SW480 (cell line): ENCODE measurements at regions not wholly inside any gene's neighbourhood (a gene's known extent, or its start where the extent isn't known, plus 50 kb on each side); places are given as distances from the start of the nearest gene placed in this dataset.

Experiments
- DNase-seq: peaks from one replicate; pipeline ENCODE4 v3.0.0-alpha.2; 2016; ENCODE audit warnings: low spot score

DNA sequence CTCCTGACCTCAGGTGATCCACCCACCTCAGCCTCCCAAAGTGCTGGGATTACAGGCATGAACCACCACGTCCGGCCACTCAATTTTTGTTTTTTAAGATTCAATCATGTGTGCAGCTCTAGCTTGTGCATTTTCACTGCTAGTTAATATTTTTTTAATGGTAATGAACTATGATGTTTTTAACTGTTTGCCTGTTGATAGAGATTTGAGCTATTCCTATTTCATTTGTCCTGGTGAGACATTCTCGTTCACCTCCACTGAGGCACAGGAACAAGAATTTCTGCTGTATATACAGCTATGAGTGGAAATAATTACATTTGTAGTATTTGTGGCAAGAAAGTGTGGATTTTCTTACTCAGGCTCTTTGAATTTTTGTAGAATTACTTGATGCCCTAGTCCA lies 137.7 kb upstream of the MYOCD start:
- no peak for DNase-seq

DNA sequence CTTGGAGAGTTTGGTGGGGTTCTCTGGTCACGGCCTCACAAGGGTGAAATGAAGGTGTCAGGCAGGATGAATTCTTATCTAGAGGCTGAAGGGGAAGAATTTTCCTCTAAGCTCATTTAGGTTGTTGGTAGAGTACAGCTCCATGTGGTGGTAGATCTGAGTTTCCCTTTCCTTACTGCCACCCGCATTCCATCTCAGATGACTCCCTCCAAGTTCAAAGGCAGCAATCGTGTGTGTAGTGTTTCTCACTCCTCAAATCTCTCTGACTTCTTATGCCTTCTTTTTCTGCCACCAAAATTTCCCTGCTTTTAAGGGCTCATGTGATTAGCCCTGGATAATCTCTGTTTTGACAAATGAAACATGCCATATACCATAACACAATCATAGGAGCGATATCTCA lies 135.5 kb upstream of the MYOCD start:
- no peak for DNase-seq

DNA sequence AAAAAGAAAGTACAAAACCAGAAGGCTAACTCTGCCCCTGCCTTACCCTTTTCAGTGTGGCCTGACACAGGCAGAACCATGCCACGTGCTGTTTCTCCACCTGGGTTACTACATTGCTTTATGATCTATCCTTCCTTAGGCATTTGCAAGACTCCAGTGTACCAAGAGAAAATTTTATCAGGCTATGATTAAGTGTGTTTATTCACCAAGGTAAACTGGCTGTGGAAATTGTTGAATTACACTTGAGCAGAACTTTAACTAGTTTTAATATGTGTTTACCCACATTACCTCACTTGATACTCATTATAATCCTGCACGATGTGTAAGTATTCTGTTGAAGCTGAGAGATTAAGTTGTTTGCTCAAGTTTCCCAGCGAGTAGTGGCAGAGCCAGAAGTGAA lies 129.7 kb upstream of the MYOCD start:
- DNase-seq = no peak

DNA sequence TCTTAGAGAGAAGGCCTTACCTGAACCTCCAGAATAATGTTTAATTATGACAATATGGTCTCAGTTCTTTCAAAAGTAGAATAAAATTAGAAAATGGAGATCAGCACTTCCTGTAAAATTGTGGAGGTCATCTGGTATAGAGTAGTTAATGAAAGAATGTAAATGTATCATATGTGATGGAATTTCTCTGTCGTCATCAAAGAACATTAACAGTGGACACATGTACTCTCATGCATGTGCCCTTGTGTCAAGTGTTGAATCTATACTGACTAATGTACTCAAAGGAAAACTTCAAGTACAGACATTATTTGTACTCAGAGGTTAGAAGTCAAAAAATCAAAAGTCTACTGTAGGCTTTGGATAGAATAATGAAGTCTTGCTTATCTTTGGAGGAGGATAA lies 129.2 kb upstream of the MYOCD start:
- no peak for DNase-seq

DNA sequence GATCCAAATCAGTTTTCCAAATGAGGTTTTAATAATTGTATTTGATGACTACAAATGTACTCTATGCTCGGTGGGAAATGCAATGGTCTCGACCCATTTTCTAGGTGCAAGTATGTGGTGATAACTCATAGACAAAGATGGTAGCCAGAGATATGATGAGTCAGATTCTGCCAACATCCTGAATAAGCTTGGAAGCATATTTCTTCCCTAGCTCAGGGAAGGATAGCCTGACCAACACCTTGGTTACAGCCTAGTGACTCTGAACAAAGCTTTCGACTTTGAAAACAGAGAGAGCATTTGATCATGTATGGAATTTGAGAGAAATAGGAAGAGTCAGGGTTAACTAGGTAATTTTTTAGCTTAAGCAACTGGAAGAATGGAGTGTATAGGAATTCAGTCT lies 128.3 kb upstream of the MYOCD start:
- no peak for DNase-seq

DNA sequence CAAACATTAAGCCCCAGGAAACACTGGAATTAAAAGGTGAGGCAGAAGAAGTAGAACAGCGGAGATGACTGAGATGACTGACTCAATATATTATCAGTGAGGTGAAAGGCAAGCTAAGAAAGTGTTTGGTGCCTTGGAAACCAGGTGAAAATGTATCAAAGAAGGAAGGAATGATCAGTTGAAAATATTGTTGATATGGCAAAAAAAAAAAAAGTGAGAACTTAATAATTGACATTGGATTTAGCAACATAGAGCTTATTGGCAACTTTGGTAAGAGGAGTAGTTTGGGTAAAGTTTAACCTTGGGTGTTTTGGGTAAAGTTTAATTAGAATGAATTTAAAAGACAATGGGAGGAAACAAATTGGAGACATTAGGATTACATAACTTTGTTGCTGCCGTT lies 127.7 kb upstream of the MYOCD start:
- no peak for DNase-seq

DNA sequence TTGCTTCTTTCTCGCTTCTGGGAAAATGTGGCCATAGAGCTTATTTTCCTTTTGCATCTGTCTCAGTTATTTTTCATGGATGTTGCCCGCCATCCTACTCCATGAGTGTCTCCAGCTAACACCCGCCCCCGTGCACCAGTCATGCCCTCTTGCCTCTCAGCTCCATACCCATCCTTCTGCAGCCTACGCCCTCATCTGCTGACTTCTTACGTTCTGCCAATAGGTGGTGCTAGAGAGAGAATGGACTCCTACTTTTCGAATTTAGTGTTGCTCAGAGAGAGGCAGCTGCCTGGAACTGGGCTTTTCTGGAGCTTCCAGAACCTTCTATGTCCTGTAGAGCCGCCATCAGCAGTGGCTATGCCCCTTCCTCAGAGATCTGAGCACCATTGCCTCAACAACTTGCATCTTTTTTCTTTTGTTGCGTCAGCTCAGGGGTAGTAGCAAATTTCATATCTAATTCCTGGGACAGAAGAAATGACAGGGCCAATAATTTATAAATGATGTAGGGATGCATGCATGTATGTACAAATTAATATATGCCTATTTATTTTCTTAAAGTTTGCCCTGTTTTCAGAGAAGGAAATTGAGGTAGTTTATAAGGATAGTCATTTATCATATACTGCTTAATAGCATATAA lies 119.7 kb upstream of the MYOCD start:
- DNase-seq = peak; percentile 47

DNA sequence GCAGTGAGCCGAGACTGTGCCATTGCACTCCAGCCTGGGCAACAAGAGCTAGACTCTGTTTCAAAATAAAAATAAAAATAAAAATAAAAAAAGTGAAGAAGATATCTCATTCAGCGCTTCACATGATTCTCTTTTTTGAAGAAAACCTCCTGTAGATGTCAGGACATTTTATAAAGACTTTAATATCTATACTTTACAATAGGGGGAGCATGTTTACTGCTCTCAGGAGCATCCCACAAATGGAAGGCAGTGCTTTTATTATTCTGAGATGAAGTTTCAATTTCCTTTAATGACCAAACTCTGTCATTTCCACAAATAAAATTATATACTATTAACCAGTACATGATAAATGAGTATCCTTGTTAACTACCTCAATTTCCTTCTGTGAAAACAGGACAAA lies 118.7 kb upstream of the MYOCD start:
- DNase-seq = no peak

DNA sequence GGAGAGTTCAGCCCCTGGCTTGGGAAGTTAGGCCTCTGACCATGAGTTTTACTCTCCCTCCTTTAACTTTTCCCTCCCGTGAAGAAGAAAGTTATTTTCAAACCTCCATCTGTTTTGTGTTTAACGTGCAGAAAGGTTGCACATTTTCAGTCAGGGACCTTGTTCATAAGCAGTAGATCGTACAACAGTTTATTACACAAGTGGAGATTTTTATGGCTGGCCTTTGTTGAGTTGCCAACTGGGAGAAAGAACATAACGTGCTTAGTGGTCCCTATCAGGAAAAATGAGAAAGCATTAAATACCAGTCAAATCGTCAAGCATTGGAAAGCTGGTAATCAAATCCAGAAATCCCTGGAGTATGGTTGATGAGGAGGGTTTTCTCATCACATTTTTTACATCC lies 117.9 kb upstream of the MYOCD start:
- no peak for DNase-seq

DNA sequence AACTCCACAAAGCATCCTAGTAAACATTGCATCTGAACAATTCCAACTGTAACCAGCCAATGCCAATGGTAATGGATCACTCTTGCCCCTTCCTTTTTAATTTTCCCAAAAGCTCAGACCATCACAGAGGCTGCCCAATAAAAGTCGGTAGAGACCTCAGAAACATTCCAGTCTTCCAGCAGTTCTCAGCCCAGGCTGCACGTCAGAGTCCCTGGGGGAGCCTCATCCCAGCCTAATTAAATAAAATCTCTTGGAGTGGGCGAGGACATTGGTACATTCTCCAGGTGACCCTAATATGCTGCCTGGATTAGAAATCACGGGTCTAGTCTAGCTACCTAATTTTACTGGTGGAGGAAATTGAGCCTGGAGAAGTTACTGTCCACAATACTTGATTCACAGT lies 117.1 kb upstream of the MYOCD start:
- no peak for DNase-seq

DNA sequence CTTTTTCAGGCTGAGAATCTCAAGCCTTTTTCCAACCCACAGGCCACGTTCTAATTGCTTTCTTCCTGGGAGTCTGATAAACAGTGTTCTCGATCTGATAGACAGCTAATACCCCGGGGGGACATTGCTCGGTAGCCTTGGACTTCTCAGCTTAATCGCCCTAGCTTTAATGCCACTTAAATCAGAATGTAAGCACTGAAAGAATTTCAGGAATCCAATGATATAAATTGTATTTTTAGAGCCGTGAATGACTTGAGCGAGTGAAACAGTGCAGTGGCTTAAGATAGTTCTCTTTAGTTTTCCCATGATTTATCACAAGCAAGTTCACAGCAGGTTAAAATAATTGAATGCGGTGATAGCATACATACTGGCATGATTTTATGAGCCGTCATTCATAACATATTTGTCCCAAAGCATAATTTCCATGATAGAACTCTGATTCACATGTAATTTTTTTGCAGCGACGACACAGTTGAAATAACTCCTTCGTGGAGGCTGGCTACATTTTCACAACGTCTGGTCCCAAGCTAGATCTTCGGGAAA lies 116.1 kb upstream of the MYOCD start:
- DNase-seq = no peak

DNA sequence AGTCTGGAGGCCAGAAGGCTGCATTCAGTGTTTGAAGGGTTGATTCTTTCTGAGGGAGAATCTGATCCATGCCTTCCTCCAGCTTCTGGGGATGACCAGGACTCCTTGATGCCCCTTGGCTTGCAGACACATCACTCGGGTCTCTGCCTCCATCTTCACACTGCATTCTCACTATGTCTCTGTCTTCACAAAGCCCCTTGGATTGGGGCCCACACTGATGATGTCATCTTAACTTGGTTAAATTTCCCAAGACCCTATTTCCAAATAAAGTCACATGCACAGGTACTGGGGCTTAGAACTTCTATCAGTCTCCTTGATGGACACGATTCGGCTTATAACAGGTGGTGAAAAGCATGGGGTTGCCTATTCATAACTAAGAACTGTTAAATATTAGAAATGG lies 112.1 kb upstream of the MYOCD start:
- DNase-seq = no peak

DNA sequence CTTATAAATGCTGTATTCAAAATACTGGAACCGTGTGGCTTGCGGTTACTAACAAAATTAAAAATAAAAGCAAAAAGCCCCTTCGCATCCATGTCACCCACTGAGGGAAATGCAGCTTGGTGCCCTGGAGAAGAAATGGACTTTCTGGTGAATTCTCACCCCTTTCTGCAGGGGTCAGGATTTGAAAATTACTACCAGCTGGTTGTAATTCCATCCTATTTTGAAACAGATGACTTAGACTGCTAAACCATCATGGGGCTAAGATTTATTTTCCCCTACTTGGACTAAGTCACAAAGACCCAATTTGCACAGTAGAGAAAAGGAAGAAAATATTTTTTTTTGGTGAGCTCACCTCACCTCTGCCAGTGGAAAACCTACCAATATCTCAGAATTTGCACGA lies 111.4 kb upstream of the MYOCD start:
- DNase-seq = no peak

DNA sequence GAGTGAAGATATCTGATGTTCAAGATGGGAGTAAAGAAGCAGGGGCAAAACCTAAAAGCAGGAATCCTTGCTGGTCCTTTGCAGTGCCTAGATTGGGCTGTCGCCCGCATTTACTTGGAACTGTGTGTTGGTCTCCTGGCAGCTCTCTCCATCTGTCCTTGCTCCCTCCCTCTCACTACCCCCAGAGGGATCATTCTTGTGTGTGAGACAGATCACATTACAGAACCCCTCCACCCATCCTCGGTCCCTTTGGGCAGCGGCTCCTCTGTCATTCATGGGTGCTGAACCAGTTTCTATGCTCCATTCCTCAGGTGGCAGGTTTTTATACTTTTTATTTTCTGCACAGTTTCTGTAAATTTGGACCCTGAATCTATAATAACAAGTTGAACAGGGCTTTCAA lies 99.4 kb upstream of the MYOCD start:
- DNase-seq = no peak

DNA sequence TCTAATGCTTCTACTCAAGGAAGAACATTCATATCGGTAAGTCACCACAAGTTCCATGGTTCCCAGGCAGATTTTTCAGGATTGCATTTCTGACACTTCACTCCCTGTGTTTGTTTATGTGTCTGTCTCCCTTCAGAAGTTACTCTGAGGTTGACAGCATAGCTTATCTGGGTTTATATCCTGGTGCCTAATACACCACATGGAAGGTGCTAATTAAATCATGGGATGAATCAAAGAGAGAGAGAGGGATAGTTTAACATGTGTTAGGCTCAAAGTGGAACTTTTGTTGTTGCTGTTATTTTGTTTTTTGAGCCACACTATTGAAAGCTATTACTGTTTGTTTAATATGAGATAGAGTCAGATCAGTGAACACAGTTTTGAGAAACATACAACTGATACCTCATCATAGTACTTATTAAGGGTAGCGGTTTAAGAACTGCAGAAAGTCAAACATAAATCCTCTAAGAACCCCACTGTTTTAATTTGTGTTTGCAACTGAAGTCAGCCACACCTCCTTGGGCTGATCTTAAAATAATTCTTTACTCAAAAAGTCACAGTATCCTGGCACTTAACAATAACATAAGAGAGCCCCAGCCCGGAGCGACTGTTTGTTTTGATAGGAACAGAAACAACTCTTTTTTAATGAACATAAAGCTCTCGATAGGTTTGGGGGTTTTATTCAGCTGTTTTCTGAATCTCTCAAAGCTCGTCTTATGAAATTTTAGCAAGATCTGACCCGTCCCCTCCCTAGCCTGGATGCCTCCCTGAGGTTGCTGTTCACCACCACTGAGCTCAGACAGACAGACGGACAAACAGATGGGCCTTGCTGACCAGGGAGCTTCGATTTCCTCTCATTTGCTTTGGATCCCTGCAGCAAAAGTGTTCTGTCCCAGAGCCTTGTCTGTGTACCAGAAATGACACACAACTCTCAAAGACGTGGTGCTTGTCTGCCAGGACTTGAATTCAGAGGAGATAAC lies 98.3 kb upstream of the MYOCD start:
- DNase-seq = no peak

DNA sequence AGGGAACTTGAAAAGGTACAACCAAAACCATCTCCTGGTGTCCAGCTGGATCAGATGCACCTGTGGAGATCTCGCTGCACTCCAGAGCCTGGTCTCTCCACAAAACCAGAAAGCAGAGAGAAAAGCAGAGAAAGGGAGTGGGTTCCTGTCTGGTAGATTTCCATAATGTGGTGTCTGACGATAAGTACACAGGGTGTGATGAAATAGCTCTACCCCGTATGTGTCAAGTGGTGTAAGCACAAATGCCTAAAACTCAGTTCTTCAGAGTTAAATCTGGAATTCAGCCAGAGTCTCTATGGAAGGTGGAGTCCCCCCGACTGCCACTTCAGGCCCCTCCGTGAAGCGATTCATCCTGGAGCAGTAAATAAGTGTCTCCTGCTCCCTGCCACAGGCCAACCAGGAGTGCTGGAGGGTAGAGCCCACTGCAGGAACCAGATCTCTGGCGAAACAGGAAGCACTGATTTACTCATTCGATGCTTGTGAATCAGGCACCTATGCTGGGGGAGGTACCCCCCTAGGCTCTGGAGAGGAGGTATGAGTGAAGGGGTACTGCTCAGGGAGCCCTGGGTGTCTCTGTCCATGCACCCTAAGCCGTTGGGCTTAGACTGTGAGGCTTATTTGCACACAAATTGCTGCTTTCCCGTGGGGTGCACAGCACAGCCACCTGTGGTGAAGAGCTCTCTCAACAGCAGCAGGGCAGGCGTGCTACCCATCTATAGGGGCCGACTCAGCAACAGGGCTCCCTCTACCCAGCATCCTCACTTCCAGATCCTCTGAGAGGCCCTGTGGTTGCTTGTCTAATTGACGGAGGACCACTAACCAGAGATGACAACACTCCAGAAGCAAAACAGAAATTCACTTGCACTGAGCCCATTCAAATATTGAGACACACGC lies 97.1 kb upstream of the MYOCD start:
- DNase-seq = no peak

DNA sequence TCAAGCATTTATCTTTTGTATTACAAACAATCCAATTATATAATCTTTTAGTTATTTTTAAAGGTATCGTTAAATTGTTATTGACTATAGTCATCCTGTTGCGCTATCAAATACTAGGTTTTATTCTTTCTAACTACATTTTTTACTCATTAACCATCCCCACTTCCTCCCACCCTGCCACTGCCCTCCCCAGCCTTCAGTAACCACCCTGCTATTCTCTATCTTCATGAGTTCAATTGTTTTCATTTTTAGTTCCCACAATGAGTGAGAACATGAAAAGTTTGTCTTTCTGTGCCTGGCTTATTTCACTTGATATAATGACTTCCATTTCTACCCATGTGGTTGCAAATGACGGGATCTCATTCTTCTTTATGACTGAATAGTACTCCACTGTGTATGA lies 94.1 kb upstream of the MYOCD start:
- DNase-seq = no peak

DNA sequence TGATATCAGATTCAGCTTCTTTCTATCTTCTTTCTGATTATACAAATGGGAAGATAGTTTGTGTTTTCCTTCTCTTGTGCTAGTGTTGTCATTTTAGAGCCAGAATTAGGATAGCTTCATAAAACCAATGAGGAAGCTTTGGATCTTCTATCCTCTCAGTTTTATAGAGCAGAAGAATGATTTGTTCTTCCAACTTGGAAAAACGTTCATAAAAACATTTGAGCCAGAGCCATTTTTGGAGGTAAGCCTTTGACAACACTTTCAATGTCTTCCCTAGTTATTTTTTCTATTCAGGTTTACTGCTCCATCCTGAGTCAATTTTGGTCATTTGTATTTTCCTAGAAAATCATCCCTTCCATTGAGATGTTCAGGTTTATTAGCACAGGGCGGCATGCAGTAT lies 91.2 kb upstream of the MYOCD start:
- DNase-seq = no peak

DNA sequence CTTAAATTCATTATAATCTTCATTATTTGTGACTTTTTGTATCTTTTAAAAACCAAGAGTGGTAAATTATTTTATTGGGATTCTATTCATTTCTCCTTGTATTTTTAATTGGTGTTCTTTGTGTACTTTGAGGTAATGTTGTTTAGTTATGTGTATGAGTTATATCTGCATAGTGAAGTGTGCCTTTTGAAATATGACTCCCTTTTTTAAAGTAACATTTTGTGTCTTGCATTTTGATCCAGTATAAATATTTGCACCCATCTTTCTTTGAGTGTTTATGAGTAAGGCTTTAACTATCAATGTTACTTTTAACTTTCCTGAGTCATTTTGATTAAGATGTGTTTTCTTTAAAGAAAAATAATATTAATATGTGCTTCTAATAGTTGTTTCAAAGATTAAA lies 90.0 kb upstream of the MYOCD start:
- no peak for DNase-seq

DNA sequence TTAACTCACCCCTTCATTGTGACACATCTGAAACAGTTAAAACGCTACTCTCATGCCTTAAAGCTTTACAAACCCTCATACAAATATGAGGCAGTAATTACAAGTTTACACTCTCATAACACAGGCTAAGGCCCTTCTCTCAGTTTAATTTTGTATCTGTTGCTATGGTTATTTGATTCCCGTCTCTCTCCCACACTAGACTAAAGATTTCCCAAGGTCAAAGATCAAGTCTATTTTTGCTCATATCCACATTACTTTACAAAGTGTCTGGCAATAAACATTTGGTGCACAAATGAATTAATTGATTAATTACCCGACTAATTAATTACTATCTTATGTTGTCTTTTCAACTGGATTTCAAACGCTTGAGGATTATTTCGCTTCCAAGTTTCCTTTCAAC lies 86.4 kb upstream of the MYOCD start:
- DNase-seq = no peak

DNA sequence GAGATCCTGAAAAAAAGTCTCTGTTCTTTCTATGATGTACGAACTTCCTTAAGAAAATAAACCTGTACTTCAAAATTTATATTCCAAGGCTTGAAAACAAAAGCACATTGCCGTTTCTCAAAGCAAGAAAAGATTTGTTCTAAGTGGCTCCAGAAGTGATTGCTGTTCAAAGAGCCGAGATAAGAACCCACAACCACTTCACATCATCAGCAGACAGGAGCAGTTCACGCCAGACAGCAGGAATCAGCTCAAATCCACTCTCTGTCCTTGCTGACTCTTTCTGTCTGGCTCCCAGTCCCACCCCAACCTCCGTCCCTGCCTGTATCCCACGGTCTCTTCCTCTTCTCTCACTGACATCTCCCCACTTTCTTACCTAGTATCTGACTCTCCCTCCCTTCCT lies 85.0 kb upstream of the MYOCD start:
- DNase-seq = no peak

DNA sequence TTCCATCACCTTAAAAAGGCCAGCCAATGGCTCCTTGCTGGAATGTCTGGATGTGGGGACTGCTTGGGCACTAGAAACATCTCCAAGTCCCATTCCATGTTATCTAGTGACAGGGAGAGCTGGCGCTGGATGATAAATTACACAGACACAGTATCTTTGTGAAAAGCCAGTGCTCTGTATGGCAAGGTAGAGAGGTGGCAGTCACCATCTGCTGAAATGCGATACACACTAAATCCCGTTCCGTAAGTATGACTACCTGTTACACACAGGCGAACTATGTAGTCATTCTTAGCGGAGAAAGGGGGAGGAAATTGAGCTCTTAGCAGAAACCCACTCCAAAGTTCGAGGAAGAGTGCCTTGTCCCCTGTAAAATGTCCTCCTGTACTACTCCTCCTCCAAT lies 81.0 kb upstream of the MYOCD start:
- DNase-seq = no peak
